PC-3 (cell line): ENCODE measurements at regions not wholly inside any gene's neighbourhood (a gene's known extent, or its start where the extent isn't known, plus 50 kb on each side); places are given as distances from the start of the nearest gene placed in this dataset.

ENCODE experiments used
- CTCF ChIP-seq: fragments of 300-600 bp; sonication (generic); conservative IDR thresholded peaks from 2 replicates; pipeline ENCODE4 v1.5.1; 2017; ENCODE audit warnings: antibody characterized with exemption, low read depth, mild to moderate bottlenecking, low read length
- EZH2 ChIP-seq: fragments of 300-600 bp; sonication (generic); IDR thresholded peaks from one replicate; pipeline ENCODE4 v1.6.1; 2017; ENCODE audit warnings: antibody characterized with exemption, mild to moderate bottlenecking, low read length; ENCODE audit not compliant: unreplicated experiment
- EZH2phosphoT487 ChIP-seq: fragments of 300-600 bp; sonication (generic); IDR thresholded peaks from 2 replicates; pipeline ENCODE4 v1.6.1; 2018; ENCODE audit warnings: mild to moderate bottlenecking, antibody characterized with exemption, low read length, borderline replicate concordance

GRCh38 chr12:82174936-82175335 lies 183.3 kb downstream of the CCDC59 start:
- TF ChIP-seq EZH2 (no peak), CTCF (no peak), EZH2phosphoT487 (no peak)
